HS-5 (cell line): ENCODE measurements at regions not wholly inside any gene's neighbourhood (a gene's known extent, or its start where the extent isn't known, plus 50 kb on each side); places are given as distances from the start of the nearest gene placed in this dataset.
"Not testable (repeated sequence)": the region's sequence is repeated elsewhere in the genome, so short reads cannot be mapped to it uniquely, and the experiment has no call there.

ENCODE experiments used
- DNase-seq: peaks from one replicate; pipeline ENCODE4 v3.0.0-alpha.2; 2012; ENCODE audit warnings: low read depth

DNA sequence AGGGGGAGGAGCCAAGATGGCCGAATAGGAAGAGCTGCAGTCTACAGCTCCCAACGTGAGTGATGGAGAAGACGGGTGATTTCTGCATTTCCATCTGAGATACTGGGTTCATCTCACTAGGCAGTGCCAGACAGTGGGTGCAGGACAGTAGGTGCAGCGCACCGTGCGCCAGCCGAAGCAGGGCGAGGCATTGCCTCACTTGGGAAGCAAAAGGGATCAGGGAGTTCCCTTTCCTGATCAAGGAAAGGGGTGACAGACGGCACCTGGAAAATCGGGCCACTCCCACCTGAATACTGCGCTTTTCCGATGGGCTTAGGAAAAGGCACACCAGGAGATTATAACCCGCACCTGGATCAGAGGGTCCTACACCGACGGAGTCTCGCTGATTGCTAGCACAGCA lies 121.1 kb upstream of the SESTD1 start:
- not testable (repeated sequence) for DNase-seq

DNA sequence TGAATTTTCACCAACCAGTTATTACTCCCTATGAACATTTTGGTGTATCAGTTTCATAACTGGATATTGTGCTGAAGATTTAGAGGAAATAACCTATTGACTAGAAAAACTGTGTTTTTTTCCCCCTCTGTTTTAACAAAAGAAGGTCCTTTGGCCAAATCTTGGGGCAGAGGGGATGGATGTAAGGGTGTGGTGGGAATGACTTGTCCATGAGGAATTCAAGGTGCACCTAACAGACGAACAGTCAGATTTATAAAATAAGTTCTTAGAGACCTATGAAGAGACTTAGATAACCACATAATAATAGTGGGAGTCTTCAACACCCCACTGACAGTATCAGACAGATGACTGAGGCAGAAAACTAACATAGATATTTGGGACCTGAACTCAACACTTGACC lies 119.3 kb upstream of the SESTD1 start:
- no peak for DNase-seq

DNA sequence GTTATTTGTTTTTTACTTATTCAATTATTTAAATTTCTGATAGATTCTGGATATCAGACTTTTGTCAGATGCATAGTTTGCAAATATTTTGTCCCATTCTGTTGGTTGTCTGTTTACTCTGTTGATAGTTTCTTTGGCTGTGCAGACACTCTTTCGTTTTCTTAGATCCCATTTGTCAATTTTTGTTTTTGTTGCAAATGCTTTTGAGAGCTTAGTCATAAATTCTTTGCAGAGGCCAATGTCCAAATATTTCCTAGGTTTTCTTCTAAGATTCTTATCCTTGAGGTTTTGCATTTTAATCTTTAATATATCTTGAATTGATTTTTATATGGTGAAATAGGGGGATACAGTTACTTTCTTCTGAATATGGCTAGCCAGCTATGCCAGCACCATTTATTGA lies 112.7 kb upstream of the SESTD1 start:
- no peak for DNase-seq

DNA sequence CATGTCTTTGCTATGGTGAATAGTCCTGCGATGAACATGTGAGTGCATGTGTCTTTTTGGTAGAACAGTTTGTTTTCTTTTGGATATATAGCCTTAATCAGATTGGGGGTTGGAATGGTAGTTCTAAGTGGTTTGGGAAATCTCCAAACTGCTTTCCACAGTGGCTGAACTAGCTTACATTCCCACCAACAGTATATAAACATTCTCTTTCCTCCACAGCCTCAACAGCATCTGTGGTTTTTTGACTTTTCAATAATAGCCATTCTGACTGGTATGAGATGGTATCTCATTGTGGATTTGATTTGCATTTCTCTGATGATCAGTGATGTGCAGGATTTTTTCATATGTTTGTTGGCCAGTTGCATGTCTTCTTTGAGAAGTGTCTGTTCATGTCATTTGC lies 112.2 kb upstream of the SESTD1 start:
- DNase-seq = no peak

DNA sequence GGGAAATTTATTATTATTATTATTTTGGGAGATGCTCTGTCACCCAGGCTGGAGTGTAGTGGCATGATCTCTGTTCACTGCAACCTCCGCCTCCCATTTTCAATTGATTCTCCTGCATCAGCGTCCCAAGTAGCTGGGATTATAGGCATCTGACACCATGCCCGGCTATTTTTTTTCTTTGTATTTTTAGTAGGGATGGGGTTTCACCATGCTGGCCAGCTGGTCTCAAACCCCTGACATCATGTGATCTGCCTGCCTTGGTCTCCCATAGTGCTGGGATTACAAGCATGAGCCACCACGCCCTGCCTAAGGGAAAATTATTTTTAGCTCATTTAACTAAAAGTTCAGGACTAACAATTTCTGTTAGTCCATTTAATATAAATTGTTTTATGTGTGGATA lies 109.2 kb upstream of the SESTD1 start:
- no peak for DNase-seq

DNA sequence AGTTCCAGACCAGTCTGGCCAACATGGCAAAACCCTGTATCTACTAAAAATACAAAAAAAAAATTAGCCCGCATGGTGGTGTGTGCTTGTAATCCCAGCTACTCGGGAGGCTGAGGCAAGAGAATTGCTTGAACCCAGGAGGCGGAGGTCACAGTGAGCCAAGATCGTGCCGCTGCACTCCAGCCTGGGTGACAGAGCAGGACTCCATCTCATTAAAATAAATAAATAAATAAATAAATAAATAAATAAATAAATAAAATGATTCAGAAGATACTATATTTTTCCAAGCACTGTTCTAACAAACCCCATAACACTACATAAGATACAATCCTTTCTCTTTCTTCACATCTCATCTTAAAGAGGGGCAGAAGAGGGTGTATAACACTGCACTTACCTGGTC lies 100.9 kb upstream of the SESTD1 start:
- DNase-seq = not testable (repeated sequence)

DNA sequence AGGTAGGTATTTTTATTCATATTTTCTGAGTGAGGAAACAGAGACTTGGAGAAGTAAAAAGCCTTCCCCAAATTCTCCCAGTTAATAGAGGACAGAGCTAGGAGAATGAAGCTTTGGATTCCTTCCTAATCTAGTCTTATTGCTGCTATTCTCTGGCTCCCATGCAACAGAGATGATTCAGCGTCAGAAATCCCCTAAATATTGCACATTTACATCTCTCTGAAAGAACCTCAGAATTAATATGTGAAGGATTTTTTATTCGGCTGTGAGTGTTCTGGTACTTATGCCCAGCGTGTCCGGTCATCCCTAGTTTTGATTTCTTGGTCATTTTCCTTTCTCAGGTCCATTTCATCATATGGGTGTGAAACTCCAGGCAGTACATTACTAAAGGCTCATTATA lies 91.2 kb upstream of the SESTD1 start:
- DNase-seq = no peak

DNA sequence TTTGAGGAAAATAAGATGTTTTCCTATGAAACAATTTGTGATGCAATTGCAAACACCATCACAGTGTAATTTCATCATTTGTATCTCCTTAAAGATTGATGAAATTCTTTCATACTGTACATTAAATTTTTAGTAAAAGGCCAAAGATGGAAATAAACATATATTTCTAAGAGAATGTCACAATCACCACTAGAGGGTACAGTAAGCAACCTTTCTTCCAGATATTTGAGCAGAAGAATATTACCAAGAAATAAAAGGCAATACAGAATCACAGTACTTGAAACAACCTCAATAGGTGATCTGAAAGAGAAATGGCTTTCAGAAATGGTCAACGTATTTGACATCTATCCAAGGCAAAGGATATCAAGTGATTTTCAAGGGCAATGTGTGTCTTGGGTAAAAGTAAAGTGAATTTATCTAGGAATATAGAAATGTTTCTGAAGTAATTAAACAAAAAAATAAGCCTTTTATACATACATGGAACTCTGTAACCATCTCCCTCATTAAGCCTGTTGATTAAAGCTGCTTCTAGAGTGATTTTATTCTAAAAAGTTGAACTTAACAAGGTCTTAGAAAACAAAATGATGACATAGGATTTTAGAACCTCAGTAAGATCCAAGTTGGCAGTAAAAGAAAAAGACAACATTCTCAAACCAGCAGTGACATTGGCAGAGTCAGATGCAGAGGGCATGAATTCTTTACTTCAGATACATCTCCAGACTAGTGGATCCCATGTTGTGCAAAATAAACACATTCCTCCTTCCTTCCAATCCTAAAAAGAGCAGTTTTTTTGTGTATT lies 90.3 kb upstream of the SESTD1 start:
- no peak for DNase-seq

DNA sequence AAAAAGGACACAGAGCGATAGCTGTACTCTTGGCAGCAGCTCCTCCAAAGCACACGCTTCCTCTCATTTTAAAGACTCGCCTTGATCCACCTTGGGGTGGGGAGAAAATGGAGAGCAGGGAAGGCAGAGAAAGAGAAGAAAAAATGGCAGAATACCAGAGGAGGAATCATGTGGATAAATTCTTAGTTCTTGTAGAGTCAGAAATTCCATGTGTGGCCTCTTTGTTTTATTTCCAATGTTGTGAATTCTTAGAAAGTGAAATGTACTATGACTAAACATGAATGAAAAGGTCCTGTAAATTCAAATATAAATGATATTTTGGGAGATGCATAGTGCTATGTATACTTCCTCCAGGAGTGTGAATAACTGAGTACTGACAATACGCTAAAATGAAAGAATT lies 89.7 kb upstream of the SESTD1 start:
- DNase-seq = no peak

DNA sequence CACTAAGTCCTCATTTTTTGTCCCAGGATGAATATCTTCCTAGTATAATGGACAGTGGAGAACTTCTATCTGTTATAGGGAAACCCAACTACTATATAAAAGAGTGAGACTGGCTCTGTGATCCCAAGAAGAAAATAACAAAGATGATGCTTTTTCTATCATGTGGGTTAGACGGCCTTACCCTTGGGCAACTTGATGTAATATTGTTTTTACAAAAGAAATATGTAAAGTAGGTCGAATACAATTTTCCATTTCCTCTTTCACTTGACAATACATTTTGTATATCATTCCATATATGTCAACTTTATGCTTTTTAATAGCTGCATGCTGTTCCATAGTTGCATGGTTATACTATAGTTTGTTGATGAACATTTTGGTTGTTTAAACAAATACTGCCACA lies 87.5 kb upstream of the SESTD1 start:
- no peak for DNase-seq

DNA sequence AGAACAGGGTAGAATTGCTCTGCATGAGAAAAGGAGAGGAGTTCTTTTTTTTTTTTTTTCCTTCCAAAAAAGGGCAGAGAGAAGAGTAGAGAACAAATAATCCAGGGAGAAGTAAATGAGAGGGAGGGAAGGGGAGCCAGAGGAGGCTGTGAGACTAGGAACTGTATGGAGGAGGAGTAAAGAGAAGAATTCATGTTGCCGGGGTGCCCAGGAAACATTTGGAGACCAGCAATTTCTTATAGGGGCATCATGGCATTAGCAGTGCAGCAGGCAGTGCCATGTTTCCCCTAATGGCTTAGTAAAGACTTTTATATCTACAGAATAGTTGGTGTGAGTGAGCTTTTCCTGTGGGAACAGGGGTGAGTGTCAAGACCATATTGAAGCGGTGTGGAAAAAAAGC lies 86.4 kb upstream of the SESTD1 start:
- no peak for DNase-seq

DNA sequence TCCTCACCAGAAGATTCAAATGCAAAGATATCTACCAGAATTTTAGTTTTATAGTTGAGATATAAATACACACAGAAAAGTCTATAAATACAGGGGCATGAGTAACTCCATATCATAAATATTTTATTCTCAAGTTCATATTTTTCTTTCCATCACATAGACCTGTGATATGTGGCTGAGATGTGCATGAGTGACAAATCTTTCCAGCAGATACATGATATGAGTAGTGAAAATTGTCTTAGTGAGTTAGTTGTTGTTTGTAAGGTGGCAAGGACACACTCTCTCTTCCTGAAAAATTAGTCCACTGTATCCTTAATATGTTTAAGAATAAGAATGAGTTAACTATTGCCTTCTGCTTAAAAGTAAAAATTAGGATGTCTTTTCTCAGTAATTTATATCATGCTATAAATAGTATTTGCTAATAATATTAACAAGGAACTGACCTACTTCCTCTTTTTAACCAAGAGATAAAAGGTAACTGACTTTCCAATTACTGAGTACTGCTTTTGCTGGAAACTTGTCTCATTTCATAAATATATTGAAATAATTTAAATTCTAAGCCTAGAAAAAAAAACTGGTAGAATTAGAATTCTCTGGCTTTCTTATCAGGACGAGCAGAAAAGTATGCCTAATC lies 85.2 kb upstream of the SESTD1 start:
- DNase-seq = no peak

DNA sequence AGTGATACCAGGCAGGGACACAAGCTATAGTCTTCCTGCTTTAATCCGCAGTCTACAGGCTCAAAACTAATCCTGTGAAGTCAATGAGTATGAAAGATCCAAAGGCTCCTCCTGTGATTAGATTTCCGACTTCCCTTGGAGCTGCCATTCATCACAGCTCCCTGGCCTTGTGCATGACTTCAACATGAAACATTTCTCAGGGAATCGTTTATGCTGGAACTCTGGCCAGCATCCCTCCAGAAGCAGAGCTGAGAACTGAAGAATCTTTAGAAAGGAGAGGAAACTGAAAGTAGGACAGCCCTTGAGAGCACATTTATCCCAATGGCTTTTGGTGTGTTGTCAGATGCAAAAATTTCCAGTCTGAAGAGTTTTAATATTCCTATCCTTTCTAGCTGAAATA lies 84.3 kb upstream of the SESTD1 start:
- no peak for DNase-seq

DNA sequence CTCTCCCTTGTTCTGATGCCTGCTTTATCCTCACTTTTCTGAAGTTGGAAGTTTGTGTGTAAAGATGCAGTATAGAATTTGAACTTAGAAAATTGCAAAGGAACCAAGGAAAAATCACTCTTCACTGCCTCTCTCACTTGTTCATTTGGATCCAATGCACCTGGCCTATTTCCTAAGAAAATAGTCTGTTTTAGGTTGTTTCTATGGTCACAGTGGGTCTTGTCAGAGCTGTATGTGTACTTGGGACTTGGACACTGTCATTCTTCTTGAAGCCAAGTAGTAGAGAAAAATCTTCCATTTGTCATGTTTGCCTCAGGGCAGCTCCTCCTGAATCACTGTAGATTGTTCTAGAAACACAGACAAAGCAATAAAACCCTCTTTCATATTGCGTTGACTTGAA lies 80.3 kb upstream of the SESTD1 start:
- DNase-seq = no peak

DNA sequence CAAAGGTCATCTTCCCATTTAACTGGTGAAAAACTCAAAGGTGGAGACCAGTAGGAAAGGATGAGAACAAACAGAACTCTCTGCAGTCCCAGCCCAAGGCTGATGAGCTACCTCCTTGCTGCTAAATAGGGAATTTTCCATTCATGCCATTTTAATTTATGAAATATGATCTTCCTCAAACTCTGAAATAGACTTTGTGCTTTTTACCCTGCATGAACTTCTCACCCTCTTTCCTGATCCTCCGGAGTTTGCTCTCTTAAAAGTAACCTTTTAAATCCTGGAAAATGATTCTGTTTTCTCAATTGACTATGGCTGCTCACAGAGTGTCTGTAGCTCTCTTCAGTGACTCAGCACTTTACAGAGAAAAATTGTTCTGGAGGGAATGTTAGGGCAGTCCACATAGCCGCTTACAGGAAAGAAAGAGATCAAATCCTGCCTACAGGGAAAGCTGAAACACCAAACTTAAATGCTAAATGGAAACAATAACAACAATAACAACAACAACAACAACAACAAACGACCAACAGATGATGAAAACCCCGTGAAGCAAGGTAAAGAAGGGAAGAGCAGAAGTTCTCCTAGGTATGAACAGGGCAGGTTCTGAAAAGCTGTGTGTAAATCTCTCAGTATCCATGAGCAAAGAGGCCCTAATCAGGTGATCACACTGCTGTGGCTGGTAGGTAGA lies 79.8 kb upstream of the SESTD1 start:
- no peak for DNase-seq

DNA sequence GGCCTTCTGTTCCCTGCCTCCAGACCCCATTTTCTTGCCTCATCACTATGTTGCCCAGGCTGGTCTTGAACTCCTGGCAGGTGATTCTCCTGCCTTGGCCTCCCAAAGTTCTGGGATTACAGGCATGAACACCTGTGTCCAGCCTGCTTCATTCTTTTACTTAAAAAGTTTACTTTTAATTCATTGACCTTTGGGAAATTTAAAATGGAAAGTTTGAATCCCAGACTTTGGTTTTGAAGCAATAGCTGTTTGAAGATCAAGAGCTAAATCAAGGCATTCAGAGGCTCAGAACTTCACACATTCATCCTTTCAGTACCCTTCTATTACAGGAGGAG lies 79.3 kb upstream of the SESTD1 start:
- DNase-seq = no peak

DNA sequence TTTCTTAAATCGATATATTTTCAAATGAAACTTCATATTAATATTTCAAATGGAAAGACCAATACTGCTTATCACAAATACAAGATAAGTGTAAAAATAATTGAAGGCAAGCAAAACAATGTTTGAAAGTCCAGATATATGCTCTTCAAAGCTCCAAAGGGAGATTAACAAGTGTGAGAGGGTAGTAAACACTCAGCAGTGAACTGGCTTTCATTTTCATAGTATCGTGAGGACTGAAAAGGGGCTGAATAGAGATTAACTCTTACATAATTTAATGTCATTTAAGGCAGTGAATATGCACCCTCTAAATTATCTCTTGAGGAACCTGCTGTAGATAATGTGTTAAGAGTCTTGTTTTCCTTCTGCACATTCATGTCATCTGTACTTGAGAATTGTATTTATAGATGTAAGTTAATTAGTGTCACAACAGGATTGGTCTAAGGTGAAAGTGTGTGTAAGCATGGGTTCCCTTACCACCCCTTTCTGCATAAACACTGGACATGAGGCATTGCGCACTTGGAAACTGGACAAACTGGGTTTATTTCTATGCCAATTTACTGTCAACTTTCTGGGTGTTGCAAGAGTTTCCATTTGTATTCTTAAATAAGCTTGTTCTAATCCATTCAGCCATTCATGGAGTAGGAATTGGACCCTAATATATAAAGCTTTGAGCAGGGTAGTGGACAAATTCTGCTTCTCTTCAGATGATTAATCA lies 76.7 kb upstream of the SESTD1 start:
- no peak for DNase-seq

DNA sequence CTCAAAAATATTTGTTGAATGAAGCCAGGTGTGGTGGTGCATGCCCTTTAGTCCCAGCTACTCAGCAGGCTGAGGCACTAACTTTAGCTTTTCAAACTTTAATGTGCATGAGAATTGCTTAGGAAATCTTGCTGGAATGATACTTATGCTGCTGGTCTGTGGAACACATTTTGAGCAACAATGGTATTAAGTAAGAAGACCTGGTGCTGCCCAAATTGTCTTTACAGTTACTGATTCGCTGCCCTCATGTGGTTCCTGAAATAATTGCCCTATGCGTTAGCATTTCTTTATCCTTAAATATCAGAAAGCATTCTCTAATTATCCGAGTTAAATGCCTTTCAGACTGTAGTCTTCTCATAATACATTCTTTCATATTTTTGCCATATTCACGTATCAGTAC lies 76.0 kb upstream of the SESTD1 start:
- peak; percentile 13 for DNase-seq

DNA sequence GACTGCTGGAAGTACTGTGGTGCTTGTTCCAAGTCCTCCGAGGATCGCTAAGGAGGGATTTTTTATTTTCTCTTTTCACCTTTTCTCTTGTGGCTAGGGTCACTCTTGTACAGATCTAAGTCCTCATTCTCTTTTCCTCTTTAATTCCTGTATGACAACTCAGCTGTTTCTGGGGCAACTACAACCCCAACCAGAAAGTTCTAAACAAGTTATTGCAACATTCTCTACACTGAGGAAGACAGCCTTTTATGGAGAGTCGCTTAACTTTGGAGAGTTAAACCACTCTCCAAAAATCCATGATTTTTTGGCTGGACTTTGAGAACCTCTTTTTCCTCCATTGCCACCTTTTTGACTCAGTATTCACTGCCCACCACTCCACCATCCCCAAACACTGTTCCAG lies 74.0 kb upstream of the SESTD1 start:
- DNase-seq = no peak

DNA sequence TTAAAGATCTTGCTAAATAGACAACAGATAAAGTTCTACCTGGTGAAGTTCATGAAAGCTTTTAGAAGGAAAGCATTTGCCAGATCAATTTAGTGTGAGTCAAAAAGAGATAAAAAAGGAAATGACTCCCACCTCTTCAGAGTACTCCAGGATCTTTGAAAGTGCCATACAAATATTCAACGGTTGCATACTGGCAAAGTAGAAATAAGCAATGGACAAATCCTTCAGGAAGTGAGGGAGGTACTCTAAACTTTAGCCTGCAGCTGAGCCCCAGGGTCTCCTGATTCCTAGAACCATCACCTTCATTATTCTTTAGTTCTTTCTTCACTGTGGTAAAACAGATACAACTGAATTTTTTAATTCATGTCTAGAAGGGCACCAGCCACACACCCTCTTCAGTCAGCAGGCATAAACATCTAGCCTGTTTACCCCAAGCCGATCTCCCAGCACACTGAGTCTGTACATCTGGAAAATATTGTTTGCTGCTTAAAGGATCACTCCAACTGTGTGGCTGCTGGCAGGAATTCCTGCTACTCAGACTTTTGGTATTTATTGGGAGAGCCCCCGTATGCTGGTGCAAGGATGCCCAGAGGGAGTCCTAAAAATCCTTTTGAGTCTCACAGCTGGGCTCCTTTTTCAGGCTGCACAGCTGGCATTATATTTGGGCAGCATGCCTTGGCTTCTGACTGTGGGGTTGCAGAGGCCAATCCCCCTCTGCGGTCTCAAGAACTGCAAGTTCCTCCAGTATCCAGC lies 72.3 kb upstream of the SESTD1 start:
- peak; percentile 69 for DNase-seq

DNA sequence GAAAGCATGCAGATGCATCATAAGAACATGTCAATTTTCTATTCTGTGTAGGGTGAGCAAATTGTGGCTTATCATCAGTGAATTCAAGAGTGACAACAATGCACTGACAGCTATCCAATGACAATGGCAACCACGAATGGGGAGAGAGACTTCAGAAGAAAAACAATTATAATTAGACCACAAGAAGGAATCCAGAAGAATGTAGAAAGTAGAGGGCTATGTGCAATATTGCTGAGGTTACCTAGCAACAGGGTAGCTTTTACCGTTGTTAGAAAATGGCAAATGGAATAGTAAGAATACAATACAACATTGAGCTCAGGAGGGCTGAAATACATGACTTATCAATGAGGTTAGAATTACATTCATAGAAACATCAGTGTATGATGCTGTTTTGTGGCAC lies 71.1 kb upstream of the SESTD1 start:
- DNase-seq = no peak

DNA sequence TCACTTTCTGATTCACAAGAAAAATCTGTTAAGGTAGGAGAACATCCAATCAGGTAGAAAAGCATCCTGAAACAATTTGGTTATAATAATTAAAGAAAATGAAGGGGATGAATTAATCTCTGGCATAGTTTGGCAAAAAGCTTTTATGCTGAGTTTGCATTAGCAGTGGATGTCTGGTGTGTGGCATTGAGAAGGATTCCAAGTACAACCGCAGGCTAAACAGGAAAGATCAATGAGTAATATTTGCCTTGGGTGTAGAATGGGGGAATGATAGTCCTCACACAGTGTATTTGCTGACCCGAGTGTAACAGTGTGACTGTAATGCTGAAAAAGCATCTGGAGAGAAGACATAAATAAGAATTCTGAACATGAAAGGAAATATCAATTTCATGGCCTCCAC lies 68.3 kb upstream of the SESTD1 start:
- no peak for DNase-seq
